Activated naive CD8-positive, alpha-beta T cell treated with anti-CD3 and anti-CD28 coated beads for 36 hours (primary cell): ENCODE measurements at regions not wholly inside any gene's neighbourhood (a gene's known extent, or its start where the extent isn't known, plus 50 kb on each side); places are given as distances from the start of the nearest gene placed in this dataset.
"Not testable (repeated sequence)": the region's sequence is repeated elsewhere in the genome, so short reads cannot be mapped to it uniquely, and the experiment has no call there.

Source experiments
- DNase-seq: peaks from one replicate; pipeline ENCODE4 v3.0.0; 2021
- H3K27ac Mint-ChIP-seq: one replicate; pipeline ENCODE4 v1.8.0; 2022; ENCODE audit warnings: mild to moderate bottlenecking, moderate library complexity, mixed read lengths
- H3K27me3 Mint-ChIP-seq: one replicate; pipeline ENCODE4 v1.8.0; 2022; ENCODE audit warnings: mild to moderate bottlenecking, mixed read lengths
- H3K36me3 Mint-ChIP-seq: one replicate; pipeline ENCODE4 v1.8.0; 2021; ENCODE audit warnings: mild to moderate bottlenecking, mixed read lengths
- H3K4me1 Mint-ChIP-seq: one replicate; pipeline ENCODE4 v1.8.0; 2021; ENCODE audit warnings: mixed read lengths
- H3K4me3 Mint-ChIP-seq: one replicate; pipeline ENCODE4 v1.8.0; 2022; ENCODE audit warnings: mild to moderate bottlenecking, moderate library complexity, mixed read lengths
- H3K9me3 Mint-ChIP-seq: one replicate; pipeline ENCODE4 v1.8.0; 2022; ENCODE audit warnings: mixed read lengths

GRCh38 chr16:54879681-54880080 lies 51.0 kb upstream of the IRX5 start:
- H3K9me3 Mint-ChIP-seq = peaks cover 5% of the 10 kb centered on the region
- H3K27ac Mint-ChIP-seq = no peak overlapping the region
- no peak for DNase-seq
- peaks cover 1% of the 10 kb centered on the region for H3K36me3 Mint-ChIP-seq
- H3K4me1 Mint-ChIP-seq = no peaks in the 10 kb centered on the region
- peaks cover 16% of the 10 kb centered on the region for H3K27me3 Mint-ChIP-seq
- H3K4me3 Mint-ChIP-seq = no peak overlapping the region

DNA sequence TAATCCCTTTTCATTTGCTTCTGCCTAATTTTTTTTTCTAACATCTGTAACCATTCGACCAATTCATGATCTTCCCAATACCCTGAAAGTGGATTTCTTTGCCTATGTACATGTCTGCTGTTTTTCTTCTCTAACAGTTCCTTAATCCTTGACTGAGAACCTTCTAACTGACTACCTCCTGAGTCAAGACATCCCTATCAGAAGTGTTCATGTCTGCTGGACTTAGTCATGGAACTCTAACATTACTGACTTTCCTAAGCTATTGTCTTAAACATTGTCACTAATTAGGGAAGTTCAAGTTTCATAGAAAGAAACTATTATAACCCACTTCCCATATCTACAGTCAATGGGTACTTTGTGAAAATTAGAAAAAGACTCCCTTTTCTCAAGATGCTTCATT lies 52.4 kb upstream of the IRX5 start:
- no peak overlapping the region for H3K4me3 Mint-ChIP-seq
- peaks cover 4% of the 10 kb centered on the region for H3K9me3 Mint-ChIP-seq
- H3K36me3 Mint-ChIP-seq = no peaks in the 10 kb centered on the region
- H3K27me3 Mint-ChIP-seq = peaks cover 20% of the 10 kb centered on the region
- no peak for DNase-seq
- H3K27ac Mint-ChIP-seq = no peak overlapping the region
- no peaks in the 10 kb centered on the region for H3K4me1 Mint-ChIP-seq

- peaks cover 16% of the 10 kb centered on the region for H3K27me3 Mint-ChIP-seq
Observed at GRCh38 chr16:54875443-54875842, 55.2 kb upstream of the IRX5 start.

DNA sequence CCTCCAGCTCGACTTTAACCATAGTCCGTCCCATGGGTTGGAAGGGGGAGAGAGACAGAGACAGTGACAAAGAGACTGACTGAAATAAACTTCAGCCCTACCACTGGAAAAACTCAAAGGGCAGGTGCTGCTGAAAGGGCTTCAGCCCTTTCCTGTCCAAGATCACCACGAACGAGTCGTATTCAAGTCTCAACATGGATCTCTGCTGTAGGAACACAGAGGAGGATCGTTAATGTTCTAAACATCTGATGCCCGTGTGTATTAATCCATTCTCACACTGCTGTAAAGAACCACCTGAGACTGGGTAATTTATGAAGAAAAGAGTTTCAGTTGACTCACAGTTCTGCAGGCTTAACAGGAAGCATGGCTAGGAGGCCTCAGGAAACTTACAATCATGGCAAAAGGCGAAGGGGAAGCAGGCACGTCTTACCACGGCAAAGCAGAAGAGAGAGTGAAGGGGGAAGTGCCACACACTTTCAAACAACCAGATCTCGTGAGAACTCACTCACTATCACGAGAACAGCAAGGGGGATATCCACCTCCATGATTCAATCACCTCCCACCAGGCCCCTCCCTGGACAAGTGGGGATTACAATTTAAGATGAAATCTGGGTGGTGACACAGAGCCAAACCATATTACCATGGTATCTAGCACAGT lies 56.8 kb upstream of the IRX5 start:
- H3K27ac Mint-ChIP-seq, DNase-seq, H3K36me3 Mint-ChIP-seq, H3K4me1 Mint-ChIP-seq, H3K9me3 Mint-ChIP-seq, H3K4me3 Mint-ChIP-seq: not testable (repeated sequence)
- H3K27me3 Mint-ChIP-seq = peaks cover 15% of the 10 kb centered on the region

More at GRCh38 chr16:54875443-54875842, 55.2 kb upstream of the IRX5 start:
- H3K4me1 Mint-ChIP-seq = no peaks in the 10 kb centered on the region
- no peak overlapping the region for H3K4me3 Mint-ChIP-seq
- no peak for DNase-seq
- no peaks in the 10 kb centered on the region for H3K36me3 Mint-ChIP-seq
- no peak overlapping the region for H3K27ac Mint-ChIP-seq
- peaks cover 3% of the 10 kb centered on the region for H3K9me3 Mint-ChIP-seq

DNA sequence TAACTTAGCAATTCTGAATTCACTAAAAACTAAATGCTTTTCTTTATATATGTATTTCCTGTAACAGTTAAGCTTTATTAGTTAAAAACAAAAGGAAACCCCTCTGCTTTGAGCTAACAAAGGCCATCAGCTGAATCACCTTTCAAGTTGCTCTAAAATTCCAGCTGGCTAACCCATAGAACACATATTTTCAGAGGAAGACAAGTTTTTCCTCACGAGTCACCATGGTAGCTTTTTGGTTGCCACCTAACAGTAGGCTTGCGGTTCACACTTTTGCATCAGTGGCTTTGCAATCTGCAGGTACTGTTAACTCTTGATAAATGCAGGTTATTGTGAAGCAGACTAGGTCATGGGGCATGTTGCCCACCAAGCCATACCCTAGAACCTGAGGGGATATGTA lies 57.6 kb upstream of the IRX5 start:
- H3K36me3 Mint-ChIP-seq = no peaks in the 10 kb centered on the region
- no peak overlapping the region for H3K27ac Mint-ChIP-seq
- peaks cover 5% of the 10 kb centered on the region for H3K9me3 Mint-ChIP-seq
- H3K27me3 Mint-ChIP-seq = peaks cover 15% of the 10 kb centered on the region
- no peak for DNase-seq
- no peak overlapping the region for H3K4me3 Mint-ChIP-seq
- H3K4me1 Mint-ChIP-seq = no peaks in the 10 kb centered on the region

- Mint-ChIP-seq H3K27me3 (peaks cover 15% of the 10 kb centered on the region), H3K4me1 (no peaks in the 10 kb centered on the region), H3K27ac (no peak overlapping the region), H3K9me3 (peaks cover 5% of the 10 kb centered on the region), H3K4me3 (no peak overlapping the region), H3K36me3 (no peaks in the 10 kb centered on the region)
- no peak for DNase-seq
Observed at GRCh38 chr16:54870151-54870550, 60.5 kb upstream of the IRX5 start.

- no peak overlapping the region for H3K4me3 Mint-ChIP-seq
- DNase-seq = no peak
- no peaks in the 10 kb centered on the region for H3K36me3 Mint-ChIP-seq
- peaks cover 8% of the 10 kb centered on the region for H3K27me3 Mint-ChIP-seq
- H3K9me3 Mint-ChIP-seq = peaks cover 3% of the 10 kb centered on the region
- H3K27ac Mint-ChIP-seq = no peak overlapping the region
- H3K4me1 Mint-ChIP-seq = no peaks in the 10 kb centered on the region
Observed at GRCh38 chr16:54867302-54867832, 63.3 kb upstream of the IRX5 start.

- DNase-seq = no peak
- Mint-ChIP-seq H3K4me3 (no peak overlapping the region), H3K27ac (no peak overlapping the region), H3K36me3 (no peaks in the 10 kb centered on the region), H3K4me1 (no peaks in the 10 kb centered on the region), H3K9me3 (no peaks in the 10 kb centered on the region), H3K27me3 (peaks cover 11% of the 10 kb centered on the region)
Observed at GRCh38 chr16:54862529-54862928, 68.1 kb upstream of the IRX5 start.

- DNase-seq = no peak
- H3K36me3 Mint-ChIP-seq = no peaks in the 10 kb centered on the region
- peaks cover 15% of the 10 kb centered on the region for H3K27me3 Mint-ChIP-seq
- H3K4me1 Mint-ChIP-seq = no peaks in the 10 kb centered on the region
- H3K4me3 Mint-ChIP-seq = no peak overlapping the region
- peaks cover 15% of the 10 kb centered on the region for H3K9me3 Mint-ChIP-seq
- no peak overlapping the region for H3K27ac Mint-ChIP-seq
Observed at GRCh38 chr16:54856871-54857270, 73.8 kb upstream of the IRX5 start.

DNA sequence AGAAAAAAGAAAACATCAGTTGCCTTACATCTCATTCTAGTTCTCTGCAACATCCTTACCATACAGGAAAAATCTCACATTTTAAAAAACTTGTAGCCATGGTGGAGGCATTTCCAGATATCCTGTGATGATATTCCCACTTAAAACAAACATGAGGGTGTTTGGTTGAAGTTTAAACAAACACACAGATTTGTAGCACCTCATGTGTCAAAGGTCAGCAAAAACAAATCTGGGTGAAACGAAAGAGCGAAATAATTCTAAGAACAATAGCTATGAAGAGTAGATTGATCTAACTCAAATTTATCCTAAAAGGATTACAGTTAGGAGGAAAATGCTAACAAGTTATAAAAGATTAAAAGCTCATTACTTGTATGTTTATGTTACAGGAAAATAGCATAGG lies 83.1 kb upstream of the IRX5 start:
- H3K36me3 Mint-ChIP-seq = no peaks in the 10 kb centered on the region
- no peaks in the 10 kb centered on the region for H3K27me3 Mint-ChIP-seq
- H3K4me1 Mint-ChIP-seq = no peaks in the 10 kb centered on the region
- H3K4me3 Mint-ChIP-seq = no peak overlapping the region
- DNase-seq = no peak
- H3K27ac Mint-ChIP-seq = no peak overlapping the region
- peaks cover 5% of the 10 kb centered on the region for H3K9me3 Mint-ChIP-seq

GRCh38 chr16:54847207-54847606 lies 83.5 kb upstream of the IRX5 start:
- peaks cover 2% of the 10 kb centered on the region for H3K27me3 Mint-ChIP-seq
- DNase-seq = no peak
- no peak overlapping the region for H3K4me3 Mint-ChIP-seq
- H3K36me3 Mint-ChIP-seq = no peaks in the 10 kb centered on the region
- H3K9me3 Mint-ChIP-seq = peaks cover 6% of the 10 kb centered on the region
- H3K27ac Mint-ChIP-seq = no peak overlapping the region
- H3K4me1 Mint-ChIP-seq = no peaks in the 10 kb centered on the region

GRCh38 chr16:54846766-54847165 lies 83.9 kb upstream of the IRX5 start:
- Mint-ChIP-seq H3K36me3 (no peaks in the 10 kb centered on the region), H3K4me3 (no peak overlapping the region), H3K4me1 (no peaks in the 10 kb centered on the region), H3K27me3 (peaks cover 5% of the 10 kb centered on the region), H3K27ac (no peak overlapping the region), H3K9me3 (peaks cover 6% of the 10 kb centered on the region)
- DNase-seq = no peak

DNA sequence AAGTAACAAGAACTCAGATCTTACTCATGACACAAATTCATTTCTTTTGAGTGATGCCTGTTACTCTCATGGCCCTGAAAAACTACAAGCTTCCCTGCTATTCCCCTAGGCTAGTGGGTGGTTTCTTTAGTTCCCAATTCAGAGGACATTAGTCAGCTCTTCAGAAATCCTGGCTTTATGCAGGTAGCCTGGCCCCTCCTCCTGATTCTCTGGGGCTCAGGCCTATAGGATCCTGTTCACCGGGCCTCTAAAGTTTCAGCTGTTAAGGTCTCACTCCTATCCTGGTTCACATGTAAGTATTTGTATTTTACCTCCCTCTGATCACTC lies 87.3 kb upstream of the IRX5 start:
- Mint-ChIP-seq H3K9me3 (peaks cover 6% of the 10 kb centered on the region), H3K36me3 (no peaks in the 10 kb centered on the region), H3K4me1 (no peaks in the 10 kb centered on the region), H3K4me3 (no peak overlapping the region), H3K27me3 (peaks cover 5% of the 10 kb centered on the region), H3K27ac (no peak overlapping the region)
- DNase-seq = no peak

DNA sequence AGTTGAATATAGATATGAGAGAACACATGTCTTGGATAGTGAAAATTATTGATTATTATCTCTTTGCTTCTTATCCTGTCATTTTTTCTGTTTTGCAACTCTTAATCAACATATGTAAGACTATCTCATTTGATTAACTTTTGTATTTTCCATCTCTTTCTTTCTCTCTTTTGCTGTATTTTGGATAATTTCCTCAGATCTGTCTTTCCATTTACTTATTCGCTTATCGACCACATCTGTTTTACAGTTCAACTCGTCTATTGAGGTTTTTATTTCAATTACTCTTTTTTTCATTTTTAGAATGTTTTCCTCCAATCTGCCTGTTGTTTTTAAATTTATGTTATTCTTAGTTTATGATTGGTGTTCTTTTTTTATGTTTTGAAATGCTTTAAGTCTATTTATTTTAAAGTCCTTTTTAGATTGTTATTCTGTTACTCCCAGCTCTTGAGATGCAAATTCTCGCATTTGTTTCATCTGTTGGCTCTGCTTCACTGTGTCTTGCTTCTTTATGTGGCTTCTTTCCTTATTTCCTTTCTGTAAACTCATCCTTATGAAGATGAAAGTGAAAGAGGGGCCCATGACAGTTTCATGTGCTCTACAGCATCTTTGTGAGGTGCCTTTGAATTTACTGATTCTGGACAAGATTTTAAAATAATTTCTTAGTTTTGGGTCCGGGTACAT lies 87.8 kb upstream of the IRX5 start:
- DNase-seq = no peak
- no peak overlapping the region for H3K4me3 Mint-ChIP-seq
- no peak overlapping the region for H3K27ac Mint-ChIP-seq
- no peaks in the 10 kb centered on the region for H3K36me3 Mint-ChIP-seq
- peaks cover 7% of the 10 kb centered on the region for H3K27me3 Mint-ChIP-seq
- no peaks in the 10 kb centered on the region for H3K4me1 Mint-ChIP-seq
- peaks cover 6% of the 10 kb centered on the region for H3K9me3 Mint-ChIP-seq

GRCh38 chr16:54829691-54830090 lies 101.0 kb upstream of the IRX5 start:
- DNase-seq = no peak
- no peaks in the 10 kb centered on the region for H3K36me3 Mint-ChIP-seq
- no peak overlapping the region for H3K4me3 Mint-ChIP-seq
- H3K27me3 Mint-ChIP-seq = no peaks in the 10 kb centered on the region
- peaks cover 4% of the 10 kb centered on the region for H3K9me3 Mint-ChIP-seq
- H3K4me1 Mint-ChIP-seq = no peaks in the 10 kb centered on the region
- no peak overlapping the region for H3K27ac Mint-ChIP-seq

- H3K4me1 Mint-ChIP-seq = no peaks in the 10 kb centered on the region
- no peak for DNase-seq
- no peaks in the 10 kb centered on the region for H3K9me3 Mint-ChIP-seq
Observed at GRCh38 chr16:54822892-54823291, 107.8 kb upstream of the IRX5 start.

More at GRCh38 chr16:54822892-54823291, 107.8 kb upstream of the IRX5 start:
- H3K27me3 Mint-ChIP-seq = peaks cover 4% of the 10 kb centered on the region
- no peak overlapping the region for H3K4me3 Mint-ChIP-seq
- H3K27ac Mint-ChIP-seq = no peak overlapping the region
- H3K36me3 Mint-ChIP-seq = no peaks in the 10 kb centered on the region
